8988T (cell line): ENCODE measurements at regions not wholly inside any gene's neighbourhood (a gene's known extent, or its start where the extent isn't known, plus 50 kb on each side); places are given as distances from the start of the nearest gene placed in this dataset.
A peak's percentile ranks its signal among the peaks of the same experiment; 100 is the strongest.
"Not testable (repeated sequence)": the region's sequence is repeated elsewhere in the genome, so short reads cannot be mapped to it uniquely, and the experiment has no call there.

Experiments used
- DNase-seq: peaks from one replicate; pipeline ENCODE4 v3.0.0; 2011

GRCh38 chr18:34482204-34482603 is 227.9 kb upstream of the DTNA start:
- no peak for DNase-seq

- no peak for DNase-seq
Measured at GRCh38 chr18:34483198-34483597, 226.9 kb upstream of the DTNA start.

DNA sequence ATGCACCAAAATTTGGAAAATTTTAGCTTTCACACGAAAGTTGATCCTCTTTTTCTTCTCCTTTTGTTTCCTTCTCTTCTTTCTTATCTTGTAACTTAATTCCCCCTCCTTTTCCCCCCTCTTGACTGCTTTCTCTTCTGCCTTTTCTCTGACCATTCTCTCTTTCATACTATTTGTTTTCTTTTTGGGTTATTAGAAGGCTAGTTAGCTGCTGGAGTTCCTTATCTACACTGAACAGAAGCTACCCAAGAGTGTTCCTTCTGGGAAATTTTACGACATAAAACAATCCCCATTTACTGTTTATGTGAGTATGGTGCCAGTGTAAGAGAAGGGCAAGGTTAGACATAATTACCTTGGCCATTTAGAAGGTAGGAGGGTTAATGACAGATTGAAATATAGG is 218.4 kb upstream of the DTNA start:
- DNase-seq, result no peak

- peak; percentile 14 for DNase-seq
Measured at GRCh38 chr18:34492652-34493051, 217.4 kb upstream of the DTNA start.

DNA sequence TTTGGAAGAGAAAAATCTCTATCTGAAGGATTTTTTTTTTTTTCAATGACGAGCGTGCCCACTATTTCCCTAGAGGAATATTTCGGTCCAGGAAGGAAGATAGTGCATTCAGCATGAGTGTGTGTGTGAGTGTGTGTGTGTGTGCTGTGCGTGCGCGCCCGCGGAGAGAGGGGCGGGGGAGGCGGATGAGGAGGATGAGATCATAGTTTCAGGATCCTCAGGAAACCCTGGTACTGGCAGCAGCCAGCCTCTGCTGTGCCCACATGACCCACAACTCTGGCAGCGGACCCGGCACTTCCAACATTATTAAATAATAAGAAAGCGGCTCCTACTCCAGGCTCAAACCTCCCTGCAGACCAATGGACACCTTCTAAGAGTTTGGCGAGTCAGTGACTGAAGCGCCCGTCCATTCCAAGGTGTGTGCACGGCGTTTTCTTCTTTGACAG is 217.0 kb upstream of the DTNA start:
- DNase-seq, result peak; percentile 71

DNA sequence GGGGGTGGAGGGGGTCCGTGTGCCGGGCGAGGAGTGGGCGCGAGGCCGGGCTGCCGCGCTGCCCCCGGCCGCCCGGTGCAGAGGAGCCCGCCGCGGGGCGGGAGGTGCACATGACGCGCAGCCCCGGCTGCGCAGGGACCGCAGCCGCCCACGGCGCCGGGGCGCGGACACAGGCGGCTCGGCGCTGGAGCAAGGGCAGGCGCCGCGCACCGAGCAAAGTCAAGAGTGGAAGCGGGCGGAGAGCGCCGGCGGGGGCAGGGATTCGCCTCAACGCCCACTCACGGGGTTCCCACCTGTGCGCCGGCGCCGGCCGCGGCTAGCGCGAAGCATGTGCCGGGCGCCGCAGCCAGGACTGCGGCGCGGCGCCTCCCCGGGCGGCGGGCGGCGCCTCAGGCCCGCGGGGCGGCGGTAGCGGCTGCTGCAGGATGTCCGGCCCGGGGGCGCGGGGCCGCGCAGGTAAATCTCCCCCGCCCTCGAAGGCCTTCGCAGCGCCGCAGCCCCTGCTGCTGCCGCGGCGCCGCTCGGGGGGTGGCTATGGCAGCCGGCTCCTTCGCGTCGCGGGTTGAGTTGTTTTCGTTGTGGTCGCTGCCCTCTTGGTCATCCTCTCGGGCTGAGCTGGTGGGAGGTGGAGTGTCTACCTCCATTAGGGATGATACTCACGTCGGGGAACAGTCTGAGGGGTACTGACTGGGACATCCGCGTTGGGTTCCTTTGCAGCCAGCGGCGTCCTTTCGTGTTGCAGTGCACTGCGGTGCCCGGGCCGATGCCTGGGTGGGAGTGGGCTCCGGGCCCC is 216.3 kb upstream of the DTNA start:
- peak; percentile 7 for DNase-seq

- peak; percentile 6 for DNase-seq
Measured at GRCh38 chr18:34494359-34494696, 215.8 kb upstream of the DTNA start.

GRCh38 chr18:34495506-34495905 is 214.6 kb upstream of the DTNA start:
- DNase-seq, result no peak

GRCh38 chr18:34501553-34501952 is 208.5 kb upstream of the DTNA start:
- no peak for DNase-seq

DNA sequence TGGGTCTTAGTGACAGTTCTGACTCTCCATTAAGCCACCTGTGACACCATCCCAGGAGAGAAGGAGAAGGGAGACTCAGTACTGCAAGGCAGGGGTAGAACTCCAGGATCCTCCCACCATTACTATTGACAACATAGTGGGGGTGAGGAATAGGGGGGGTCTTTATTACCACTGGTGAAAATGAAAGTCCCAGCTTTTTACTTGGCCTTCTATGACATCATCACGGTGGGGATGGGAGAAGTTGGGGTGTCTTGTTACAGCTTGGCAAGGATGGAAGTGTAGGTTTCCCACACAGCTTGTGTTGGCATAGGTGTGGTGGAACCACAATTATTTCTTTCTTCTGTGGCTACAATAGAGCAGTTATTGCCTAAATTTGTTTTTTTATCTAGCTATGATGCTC is 203.9 kb upstream of the DTNA start:
- DNase-seq, result no peak

GRCh38 chr18:34509163-34509562 is 200.9 kb upstream of the DTNA start:
- no peak for DNase-seq

DNA sequence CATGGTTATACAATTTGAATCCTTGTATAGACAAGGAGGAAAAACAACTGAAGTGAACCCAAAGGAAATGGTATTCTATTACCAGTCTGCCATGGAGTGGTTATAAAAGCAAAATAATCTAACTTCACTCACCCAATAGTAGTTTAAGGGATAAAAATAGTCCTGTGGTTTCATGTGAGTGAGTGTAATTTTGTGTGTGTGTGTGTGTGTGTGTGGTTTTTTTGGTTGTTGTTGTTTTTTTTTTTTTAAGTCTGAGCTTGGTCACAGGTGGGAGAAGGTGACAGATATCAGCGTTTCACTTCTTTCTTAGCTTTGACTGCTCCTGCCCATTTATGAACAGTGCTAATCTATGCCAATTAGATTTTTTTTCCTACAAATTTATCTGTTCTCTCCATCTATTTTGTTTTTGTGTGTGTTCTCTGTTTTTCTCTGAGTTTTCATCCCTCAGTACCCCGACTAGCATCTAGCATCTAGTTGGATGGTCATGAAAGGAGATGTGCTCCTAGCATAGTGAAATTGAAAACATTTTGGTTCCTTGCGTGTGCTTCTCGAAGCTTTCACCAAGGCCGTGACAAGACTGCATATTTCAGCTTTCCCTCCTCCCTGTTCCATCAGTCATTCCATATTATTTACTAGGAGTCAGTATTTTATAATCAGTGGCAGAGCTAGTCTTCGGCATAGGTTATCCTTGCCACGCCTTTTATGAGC is 200.1 kb upstream of the DTNA start:
- DNase-seq, result no peak

- no peak for DNase-seq
Measured at GRCh38 chr18:34510926-34511325, 199.2 kb upstream of the DTNA start.

GRCh38 chr18:34511435-34511834 is 198.7 kb upstream of the DTNA start:
- DNase-seq, result no peak

- DNase-seq, result no peak
Measured at GRCh38 chr18:34511879-34512278, 198.2 kb upstream of the DTNA start.

GRCh38 chr18:34514238-34514637 is 195.9 kb upstream of the DTNA start:
- no peak for DNase-seq

DNA sequence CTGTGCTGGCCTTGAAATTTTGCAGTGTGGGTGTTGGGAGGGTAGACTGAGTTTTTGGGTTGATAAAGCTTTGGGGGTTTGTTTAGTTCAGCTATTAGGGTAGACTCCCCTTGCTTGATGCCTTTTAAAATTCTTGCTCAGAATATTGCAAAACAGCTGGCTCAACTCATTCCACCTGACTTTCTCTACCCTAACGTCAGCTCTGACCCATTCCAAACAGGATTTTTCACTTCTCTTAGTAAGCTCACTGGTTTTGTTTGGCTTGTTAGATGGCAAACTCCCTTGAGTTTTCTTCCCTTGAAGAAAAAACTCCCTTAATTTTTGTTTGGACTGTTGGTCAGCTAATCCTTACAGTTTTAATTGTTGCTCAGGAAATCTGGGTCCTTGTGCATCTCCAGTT is 195.1 kb upstream of the DTNA start:
- no peak for DNase-seq

- DNase-seq, result not testable (repeated sequence)
Measured at GRCh38 chr18:34516355-34516754, 193.7 kb upstream of the DTNA start.

- not testable (repeated sequence) for DNase-seq
Measured at GRCh38 chr18:34516996-34517395, 193.1 kb upstream of the DTNA start.

DNA sequence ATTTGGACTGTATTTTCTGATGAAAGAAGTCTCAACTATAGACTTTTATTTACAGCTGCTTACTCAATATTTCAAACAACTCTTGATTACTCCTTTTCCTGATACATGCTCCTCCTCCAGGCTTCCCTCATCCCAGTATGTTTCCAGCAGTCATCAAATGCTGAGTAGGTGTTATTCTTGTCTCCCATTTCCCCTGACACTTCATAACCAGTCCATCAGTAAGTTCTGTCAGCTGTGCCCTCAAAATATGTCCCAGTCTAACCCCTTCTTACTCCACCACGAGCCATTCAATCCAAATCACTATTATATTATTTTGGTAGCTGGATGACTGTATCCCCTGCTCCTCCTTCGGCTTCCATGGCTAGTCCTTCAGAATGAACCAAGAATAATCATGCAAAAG is 189.1 kb upstream of the DTNA start:
- DNase-seq, result no peak

- no peak for DNase-seq
Measured at GRCh38 chr18:34522603-34523002, 187.5 kb upstream of the DTNA start.

DNA sequence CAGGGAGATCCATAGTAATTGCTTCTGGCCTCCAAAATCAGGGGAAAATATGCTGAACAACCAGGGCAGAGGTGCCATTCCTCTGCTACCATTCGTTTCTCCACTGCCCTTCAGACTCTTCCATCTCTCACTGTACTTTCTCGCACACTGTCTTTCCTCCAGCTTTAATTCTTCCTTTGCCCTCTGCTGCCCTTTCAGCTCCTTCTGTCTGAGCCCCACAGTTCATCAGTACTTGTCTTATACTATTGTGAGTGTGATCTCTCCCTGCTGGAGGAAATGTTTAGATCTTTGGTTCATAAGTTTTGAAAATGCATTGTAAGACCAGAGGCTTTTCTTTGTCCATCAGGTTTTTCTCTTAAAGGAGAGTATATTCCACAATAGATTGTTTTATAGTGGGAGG is 184.9 kb upstream of the DTNA start:
- no peak for DNase-seq

DNA sequence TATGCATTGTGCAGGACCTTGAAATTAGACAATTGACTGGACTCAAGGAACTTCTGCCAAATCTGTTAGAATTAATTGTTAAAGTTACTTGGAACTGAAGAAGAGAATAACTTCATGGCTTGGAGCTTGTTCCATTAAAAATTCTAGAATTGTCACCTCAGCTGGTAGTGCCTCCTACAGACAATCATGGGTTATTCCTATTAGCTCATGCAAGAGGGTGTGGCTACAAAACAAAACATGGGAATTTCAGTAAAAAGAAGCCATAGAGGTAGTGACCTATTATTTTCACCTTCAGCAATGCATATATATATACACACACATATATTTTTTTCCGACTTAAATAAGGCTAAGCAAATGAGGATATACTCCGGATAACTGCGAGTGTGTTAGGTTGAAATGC is 181.9 kb upstream of the DTNA start:
- DNase-seq, result no peak
